SK-N-SH (cell line): ENCODE measurements at regions not wholly inside any gene's neighbourhood (a gene's known extent, or its start where the extent isn't known, plus 50 kb on each side); places are given as distances from the start of the nearest gene placed in this dataset.

Experiments used
- CTCF ChIA-PET: fragments of 300-600, 350-600 bp; formaldehyde crosslinking; extraction: SDS; loops from one replicate; lab custom pipeline; 2021; lab: Yijun Ruan, JAX
- POLR2A ChIA-PET: fragments of 350-600 bp; sonication (Branson Sonifier 250); formaldehyde crosslinking; extraction: SDS; loops from one replicate; lab custom pipeline; 2020; ENCODE audit warnings: antibody characterized with exemption, inconsistent platforms; lab: Yijun Ruan, JAX
- DNase-seq: peaks from one replicate; pipeline ENCODE4 v3.0.0; 2012
- H2AFZ ChIP-seq: fragments of 200-600 bp; sonication (generic); 2 replicates; pipeline ENCODE4 v1.8.1; 2016; ENCODE audit warnings: antibody characterized with exemption, mild to moderate bottlenecking, low read depth
- H3F3A ChIP-seq: fragments of 200-600 bp; sonication (generic); replicated peaks from 2 replicates; pipeline ENCODE3; 2016; ENCODE audit warnings: antibody characterized with exemption, mild to moderate bottlenecking; ENCODE audit not compliant: insufficient read depth
- H3K27ac ChIP-seq, 2 experiments: fragments of 200-500 bp in 1 of 2; fragments of 200-600 bp in 1 of 2; sonication (Bioruptor generic) in 1 of 2; sonication (generic), shearing (Covaris generic) in 1 of 2; 2 replicates each; pipeline versions ENCODE4 v1.5.1 to v1.6.1; 2014 to 2016; ENCODE audit warnings: low read depth in 2 of 2, inconsistent platforms in 1 of 2, low read length in 1 of 2, mild to moderate bottlenecking in 1 of 2, mixed read lengths in 1 of 2
- H3K27me3 ChIP-seq: fragments of 200-600 bp; sonication (generic), shearing (Covaris generic); 2 replicates; pipeline ENCODE4 v1.6.1; 2016; ENCODE audit warnings: mixed run types; ENCODE audit not compliant: insufficient read depth
- H3K36me3 ChIP-seq, 2 experiments: fragments of 200-500 bp in 1 of 2; fragments of 200-600 bp in 1 of 2; sonication (Bioruptor generic) in 1 of 2; sonication (generic) in 1 of 2; replicated peaks in 1 of 2; 2 replicates each; pipeline versions ENCODE3 to v1.5.1; 2014 to 2016; ENCODE audit warnings: low read length in 1 of 2, mild to moderate bottlenecking in 1 of 2; ENCODE audit not compliant: insufficient read depth in 2 of 2, control insufficient read depth in 1 of 2
- H3K4me1 ChIP-seq, 2 experiments: fragments of 200-500 bp in 1 of 2; fragments of 200-600 bp in 1 of 2; sonication (Bioruptor generic) in 1 of 2; sonication (generic), shearing (Covaris generic) in 1 of 2; 2 replicates each; pipeline versions ENCODE4 v1.5.1 to v1.6.1; 2014 to 2016; ENCODE audit warnings: low read depth in 1 of 2, low read length in 1 of 2, mixed run types in 1 of 2; ENCODE audit not compliant: insufficient read depth in 2 of 2, control insufficient read depth in 1 of 2
- H3K4me2 ChIP-seq: fragments of 200-600 bp; sonication (generic), shearing (Covaris generic); 2 replicates; pipeline ENCODE4 v1.6.1; 2017; ENCODE audit warnings: mixed run types
- H3K4me3 ChIP-seq, 2 experiments: fragments of 200-500 bp in 1 of 2; fragments of 200-600 bp in 1 of 2; sonication (Bioruptor generic) in 1 of 2; sonication (generic), shearing (Covaris generic) in 1 of 2; 2 replicates each; pipeline versions ENCODE4 v1.5.1 to v1.8.1; 2014 to 2016; ENCODE audit warnings: low read depth in 2 of 2, inconsistent platforms in 1 of 2, low read length in 1 of 2, mild to moderate bottlenecking in 1 of 2, mixed read lengths in 1 of 2, moderate library complexity in 1 of 2
- H3K79me2 ChIP-seq: fragments of 200-600 bp; sonication (generic); 2 replicates; pipeline ENCODE4 v1.8.1; 2017; ENCODE audit warnings: mild to moderate bottlenecking; ENCODE audit not compliant: insufficient read depth
- H3K9ac ChIP-seq: fragments of 200-600 bp; sonication (generic); 2 replicates; pipeline ENCODE4 v1.6.1; 2017; ENCODE audit warnings: mixed run types
- H3K9me2 ChIP-seq: fragments of 200-600 bp; sonication (generic); 2 replicates; pipeline ENCODE4 v1.6.1; 2017; ENCODE audit warnings: mixed run types
- H3K9me3 ChIP-seq: fragments of 200-600 bp; sonication (generic); 2 replicates; pipeline ENCODE4 v1.6.1; 2017; ENCODE audit warnings: mixed run types, mild to moderate bottlenecking, moderate library complexity
- H4K20me1 ChIP-seq: fragments of 200-600 bp; sonication (generic); 2 replicates; pipeline ENCODE4 v1.6.1; 2017; ENCODE audit warnings: mild to moderate bottlenecking, mixed run types; ENCODE audit not compliant: insufficient read depth
- CHD2 ChIP-seq: fragments of 150-350 bp; IDR thresholded peaks from 2 replicates; pipeline ENCODE4 v1.6.1; 2018; ENCODE audit warnings: low read length; ENCODE audit not compliant: partially characterized antibody
- ELF1 ChIP-seq: IDR thresholded peaks from 2 replicates; pipeline ENCODE4 v1.4.0; 2012
- EP300 ChIP-seq, 2 experiments: IDR thresholded peaks; 2 replicates each; pipeline versions ENCODE4 v1.4.0 to v1.6.1; 2012; ENCODE audit warnings: borderline replicate concordance in 1 of 2, low read depth in 1 of 2, low read length in 1 of 2
- FOSL2 ChIP-seq: IDR thresholded peaks from 2 replicates; pipeline ENCODE4 v1.4.0; 2012; ENCODE audit warnings: low read depth, mild to moderate bottlenecking, moderate library complexity, borderline replicate concordance
- FOXJ3 ChIP-seq: sonication (generic); formaldehyde crosslinking; IDR thresholded peaks from 2 replicates; pipeline ENCODE4 v1.5.1; 2020; ENCODE audit warnings: mild to moderate bottlenecking, missing genetic modification reagents
- GABPA ChIP-seq: IDR thresholded peaks from 2 replicates; pipeline ENCODE4 v1.4.0; 2012; ENCODE audit warnings: low read depth, mild to moderate bottlenecking
- GATA2 ChIP-seq: sonication (generic); formaldehyde crosslinking; IDR thresholded peaks from 2 replicates; pipeline ENCODE4 v1.5.0; 2020; ENCODE audit warnings: mild to moderate bottlenecking, missing genetic modification reagents
- JUND ChIP-seq: IDR thresholded peaks from 2 replicates; pipeline ENCODE4 v1.4.0; 2012
- NFIC ChIP-seq: IDR thresholded peaks from 2 replicates; pipeline ENCODE4 v1.4.0; 2012; ENCODE audit warnings: borderline replicate concordance
- POLR2AphosphoS5 ChIP-seq: IDR thresholded peaks from 2 replicates; pipeline ENCODE4 v1.6.1; 2012; ENCODE audit warnings: low read depth, low read length
- RFX5 ChIP-seq: IDR thresholded peaks from 2 replicates; pipeline ENCODE4 v1.6.1; 2012; ENCODE audit warnings: mild to moderate bottlenecking, improper control_type of control experiment, low read length
- TAF1 ChIP-seq: IDR thresholded peaks from 2 replicates; pipeline ENCODE4 v1.6.1; 2012; ENCODE audit warnings: low read depth, mild to moderate bottlenecking, low read length, moderate library complexity, borderline replicate concordance
- TCF12 ChIP-seq: IDR thresholded peaks from 2 replicates; pipeline ENCODE4 v1.4.0; 2012
- TEAD4 ChIP-seq: IDR thresholded peaks from 2 replicates; pipeline ENCODE4 v1.4.0; 2012; ENCODE audit warnings: mild to moderate bottlenecking, borderline replicate concordance; ENCODE audit not compliant: insufficient read depth
- YY1 ChIP-seq: IDR thresholded peaks from 2 replicates; pipeline ENCODE4 v1.4.0; 2012; ENCODE audit warnings: low read depth, mild to moderate bottlenecking
- WGBS: methylation state at CpG from one replicate; pipeline ENCODE4 v1.1.6; 2017; ENCODE audit warnings: low lambda C conversion rate; 5-methylcytosine and 5-hydroxymethylcytosine counted together
- TF ChIP-seq, protein P1 (sequence below): IDR thresholded peaks from 2 replicates; pipeline ENCODE4 v1.4.0; 2012; ENCODE audit warnings: low read depth, borderline replicate concordance
- TF ChIP-seq, protein P2 (sequence below): IDR thresholded peaks from 2 replicates; pipeline ENCODE4; 2012
- TF ChIP-seq, protein P3 (sequence below): IDR thresholded peaks from 2 replicates; pipeline ENCODE4 v1.4.0; 2012; ENCODE audit warnings: low read depth
- TF ChIP-seq, protein P4 (sequence below): IDR thresholded peaks from 2 replicates; pipeline ENCODE4 v1.4.0; 2012; ENCODE audit warnings: low read depth, borderline replicate concordance

DNA sequence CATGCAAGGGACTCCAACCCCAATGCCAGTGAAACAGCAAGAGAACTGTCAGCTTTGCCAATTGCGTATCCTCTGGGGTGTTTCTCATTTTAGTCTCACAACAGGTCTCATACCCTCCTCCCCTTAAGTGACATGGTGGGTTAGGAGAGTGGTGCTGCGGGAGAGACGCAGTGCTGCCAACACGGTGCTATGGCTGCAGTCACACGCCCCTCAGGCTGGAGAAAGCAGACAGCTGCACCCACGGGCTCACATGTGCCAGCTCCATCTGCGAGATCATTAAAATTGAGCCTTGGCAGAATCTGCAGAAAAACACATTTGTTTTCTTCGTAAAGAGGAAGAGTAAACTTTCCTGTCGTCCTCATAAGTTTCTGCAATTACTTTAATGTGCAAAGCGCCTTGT lies 114.7 kb downstream of the ANKRD60 start:
- no peak overlapping the region for H3K27ac ChIP-seq
- TF ChIP-seq, protein P1, sequence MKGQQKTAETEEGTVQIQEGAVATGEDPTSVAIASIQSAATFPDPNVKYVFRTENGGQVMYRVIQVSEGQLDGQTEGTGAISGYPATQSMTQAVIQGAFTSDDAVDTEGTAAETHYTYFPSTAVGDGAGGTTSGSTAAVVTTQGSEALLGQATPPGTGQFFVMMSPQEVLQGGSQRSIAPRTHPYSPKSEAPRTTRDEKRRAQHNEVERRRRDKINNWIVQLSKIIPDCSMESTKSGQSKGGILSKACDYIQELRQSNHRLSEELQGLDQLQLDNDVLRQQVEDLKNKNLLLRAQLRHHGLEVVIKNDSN: no peak
- TF ChIP-seq YY1 (no peak), RFX5 (no peak), CHD2 (no peak)
- TF ChIP-seq, protein P2, sequence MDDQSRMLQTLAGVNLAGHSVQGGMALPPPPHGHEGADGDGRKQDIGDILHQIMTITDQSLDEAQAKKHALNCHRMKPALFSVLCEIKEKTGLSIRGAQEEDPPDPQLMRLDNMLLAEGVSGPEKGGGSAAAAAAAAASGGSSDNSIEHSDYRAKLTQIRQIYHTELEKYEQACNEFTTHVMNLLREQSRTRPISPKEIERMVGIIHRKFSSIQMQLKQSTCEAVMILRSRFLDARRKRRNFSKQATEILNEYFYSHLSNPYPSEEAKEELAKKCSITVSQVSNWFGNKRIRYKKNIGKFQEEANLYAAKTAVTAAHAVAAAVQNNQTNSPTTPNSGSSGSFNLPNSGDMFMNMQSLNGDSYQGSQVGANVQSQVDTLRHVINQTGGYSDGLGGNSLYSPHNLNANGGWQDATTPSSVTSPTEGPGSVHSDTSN: no peak
- TF ChIP-seq, all 33 proteins: peak for 0
- Histone ChIP-seq H3K9me2 (no peaks in the 10 kb centered on the region), H3K79me2 (no peaks in the 10 kb centered on the region), H3K4me1 (peaks cover 0 to 4% of the 10 kb centered on the region in 2 experiments; a peak in 1 of 4 replicates), H3K4me2 (no peak overlapping the region), H3K4me3 (no peak overlapping the region), H2AFZ (no peak overlapping the region), H4K20me1 (no peaks in the 10 kb centered on the region), H3K9ac (no peak overlapping the region), H3F3A (peaks cover 8% of the 10 kb centered on the region), H3K36me3 (no peaks in the 10 kb centered on the region), H3K27me3 (no peaks in the 10 kb centered on the region), H3K9me3 (0 out of 2 replicates have a peak, but pooled peaks cover 6% of the 10 kb centered on the region)
- no peak for DNase-seq
- CTCF ChIA-PET: interaction anchor here (1.2 to 1.5 kb wide), 2 partner anchors 27 to 459 kb away, joined by 3 to 4 read pairs; no protein-coding TSS in a partner anchor
- POLR2A ChIA-PET: no interaction called here
- WGBS: 68% methylated on average over 9 of the region's 10 CpGs

DNA sequence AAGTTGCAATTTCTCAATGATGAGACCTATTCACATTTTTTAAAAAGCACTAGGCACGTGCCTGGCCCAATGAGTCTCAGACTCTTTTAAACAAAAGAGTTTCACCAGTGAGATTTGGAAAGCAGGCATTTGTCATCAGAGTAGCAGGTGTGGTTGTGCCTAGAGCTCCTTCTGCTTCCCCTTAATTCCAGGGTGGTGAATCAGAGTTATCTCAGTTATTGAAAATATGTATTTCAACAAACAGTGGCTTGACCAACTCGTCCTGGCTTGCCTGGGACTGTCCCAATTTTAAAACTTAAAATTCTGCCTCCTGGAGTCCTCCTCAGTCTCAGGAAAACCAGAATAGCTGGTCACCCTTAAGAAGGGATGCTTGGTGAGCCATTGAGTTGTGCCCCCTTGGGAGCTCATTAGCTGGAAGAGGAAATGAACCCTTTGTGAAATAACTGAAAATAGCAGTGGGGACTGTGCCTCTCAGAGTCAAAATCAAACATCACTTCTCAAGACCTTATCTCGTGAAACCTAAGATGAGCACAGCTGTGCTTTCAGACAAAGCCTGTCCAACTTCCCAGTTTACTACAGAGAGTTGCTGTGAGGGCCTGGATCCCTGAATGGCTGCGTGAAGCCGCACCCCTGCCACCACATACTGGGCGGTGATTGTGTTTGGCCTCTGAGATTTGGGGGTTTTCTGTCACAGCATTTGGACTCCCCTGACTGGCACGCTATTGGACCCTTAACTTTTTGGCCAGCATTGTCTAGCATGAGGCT lies 116.3 kb downstream of the ANKRD60 start:
- H3K4me3 ChIP-seq: no peak overlapping the region
- H3F3A ChIP-seq: peaks cover 8% of the 10 kb centered on the region
- H3K4me1 ChIP-seq: peaks cover 0 to 4% of the 10 kb centered on the region in 2 experiments; a peak in 1 of 4 replicates
- H3K4me2 ChIP-seq: 0 out of 2 replicates have a peak overlapping the region, but pooled peaks have one; percentile 8
- TF ChIP-seq JUND (peak; percentile 81), ELF1 (no peak), NFIC (peak; percentile 26; the same call in 1 of the 2 replicates), GATA2 (CRISPR knock-in tag) (no peak), FOXJ3 (CRISPR knock-in tag) (no peak), GABPA (no peak), TEAD4 (peak; percentile 68; the same call in 1 of the 2 replicates), FOSL2 (peak; percentile 75; the same call in 1 of the 2 replicates), TAF1 (no peak), EP300 (IDR thresholded peaks at IDR 0.05; ENCODE audit: borderline replicate concordance in 1 of 2, low read depth in 1 of 2, low read length in 1 of 2) (peak in 1 of 2 experiments; percentile 70; a peak in 1 of 4 replicates), TCF12 (peak; percentile 84), POLR2AphosphoS5 (peak; percentile 28; the same call in 1 of the 2 replicates)
- TF ChIP-seq, protein P3, sequence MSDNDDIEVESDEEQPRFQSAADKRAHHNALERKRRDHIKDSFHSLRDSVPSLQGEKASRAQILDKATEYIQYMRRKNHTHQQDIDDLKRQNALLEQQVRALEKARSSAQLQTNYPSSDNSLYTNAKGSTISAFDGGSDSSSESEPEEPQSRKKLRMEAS: peak; percentile 84
- TF ChIP-seq, protein P2: peak; percentile 42; the same call in 1 of the 2 replicates
- TF ChIP-seq, protein P4, sequence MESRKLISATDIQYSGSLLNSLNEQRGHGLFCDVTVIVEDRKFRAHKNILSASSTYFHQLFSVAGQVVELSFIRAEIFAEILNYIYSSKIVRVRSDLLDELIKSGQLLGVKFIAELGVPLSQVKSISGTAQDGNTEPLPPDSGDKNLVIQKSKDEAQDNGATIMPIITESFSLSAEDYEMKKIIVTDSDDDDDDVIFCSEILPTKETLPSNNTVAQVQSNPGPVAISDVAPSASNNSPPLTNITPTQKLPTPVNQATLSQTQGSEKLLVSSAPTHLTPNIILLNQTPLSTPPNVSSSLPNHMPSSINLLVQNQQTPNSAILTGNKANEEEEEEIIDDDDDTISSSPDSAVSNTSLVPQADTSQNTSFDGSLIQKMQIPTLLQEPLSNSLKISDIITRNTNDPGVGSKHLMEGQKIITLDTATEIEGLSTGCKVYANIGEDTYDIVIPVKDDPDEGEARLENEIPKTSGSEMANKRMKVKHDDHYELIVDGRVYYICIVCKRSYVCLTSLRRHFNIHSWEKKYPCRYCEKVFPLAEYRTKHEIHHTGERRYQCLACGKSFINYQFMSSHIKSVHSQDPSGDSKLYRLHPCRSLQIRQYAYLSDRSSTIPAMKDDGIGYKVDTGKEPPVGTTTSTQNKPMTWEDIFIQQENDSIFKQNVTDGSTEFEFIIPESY: no peak
- no peak for DNase-seq
- H3K79me2 ChIP-seq: no peaks in the 10 kb centered on the region
- H3K27me3 ChIP-seq: no peaks in the 10 kb centered on the region
- no peaks in the 10 kb centered on the region for H3K9me3 ChIP-seq
- CTCF ChIA-PET: interaction anchor here (0.6 to 1.8 kb wide), 3 partner anchors 25 to 258 kb away, joined by 3 to 6 read pairs (median 4); no protein-coding TSS in a partner anchor
- H3K27ac ChIP-seq: peak overlapping the region; percentile 5 to 55; a peak in 1 of 4 replicates
- no peaks in the 10 kb centered on the region for H4K20me1 ChIP-seq
- no peaks in the 10 kb centered on the region for H3K36me3 ChIP-seq
- WGBS: 64% methylated on average over 7 of the region's 7 CpGs
- POLR2A ChIA-PET: no interaction called here
- no peaks in the 10 kb centered on the region for H3K9me2 ChIP-seq
- no peak overlapping the region for H2AFZ ChIP-seq
- H3K9ac ChIP-seq: no peak overlapping the region
